Loucy (cell line): ENCODE measurements at regions not wholly inside any gene's neighbourhood (a gene's known extent, or its start where the extent isn't known, plus 50 kb on each side); places are given as distances from the start of the nearest gene placed in this dataset.

Source experiments
- H2AFZ ChIP-seq: fragments of 200-600 bp; sonication (generic); 2 replicates; pipeline ENCODE4 v1.6.0; 2016; ENCODE audit warnings: antibody characterized with exemption, mild to moderate bottlenecking, low read length, moderate library complexity
- H3F3A ChIP-seq: fragments of 200-600 bp; 2 replicates; pipeline ENCODE4 v1.6.0; 2016; ENCODE audit warnings: antibody characterized with exemption, low read depth, mild to moderate bottlenecking
- H3K27me3 ChIP-seq: fragments of 200-600 bp; sonication (generic); 2 replicates; pipeline ENCODE4 v1.6.1; 2014; ENCODE audit warnings: low read length, mild to moderate bottlenecking; ENCODE audit not compliant: insufficient read depth, poor library complexity, severe bottlenecking
- H3K36me3 ChIP-seq: fragments of 200-600 bp; sonication (generic); 2 replicates; pipeline ENCODE4 v1.6.1; 2016; ENCODE audit warnings: low read length; ENCODE audit not compliant: insufficient read depth
- H3K4me1 ChIP-seq: fragments of 200-600 bp; sonication (generic); 2 replicates; pipeline ENCODE4 v1.5.1; 2014; ENCODE audit warnings: low read length, mild to moderate bottlenecking; ENCODE audit not compliant: insufficient read depth, poor library complexity, severe bottlenecking
- H3K4me2 ChIP-seq: fragments of 200-600 bp; sonication (generic); 2 replicates; pipeline ENCODE4 v1.6.0; 2014; ENCODE audit warnings: antibody characterized with exemption, low read length, low read depth, mild to moderate bottlenecking; ENCODE audit not compliant: poor library complexity, severe bottlenecking
- H3K4me3 ChIP-seq: fragments of 200-600 bp; sonication (generic); 2 replicates; pipeline ENCODE4 v1.5.1; 2014; ENCODE audit warnings: low read length, mild to moderate bottlenecking, mixed read lengths; ENCODE audit not compliant: poor library complexity, severe bottlenecking
- H3K79me2 ChIP-seq: fragments of 200-600 bp; sonication (generic); 2 replicates; pipeline ENCODE4 v1.6.1; 2014; ENCODE audit warnings: low read length; ENCODE audit not compliant: insufficient read depth
- H3K9ac ChIP-seq: fragments of 200-600 bp; sonication (generic); 2 replicates; pipeline ENCODE4 v1.6.0; 2014; ENCODE audit warnings: mild to moderate bottlenecking, low read depth, low read length, moderate library complexity; ENCODE audit not compliant: poor library complexity, severe bottlenecking
- H3K9me2 ChIP-seq: fragments of 200-600 bp; sonication (generic); replicated peaks from 2 replicates; pipeline ENCODE4 v1.6.1; 2016; ENCODE audit warnings: low read depth, low read length, mixed read lengths
- H3K9me3 ChIP-seq: fragments of 200-600 bp; sonication (generic); 2 replicates; pipeline ENCODE4 v1.6.1; 2014; ENCODE audit warnings: mild to moderate bottlenecking, antibody characterized with exemption, low read length, low read depth; ENCODE audit not compliant: insufficient read depth
- H4K20me1 ChIP-seq: fragments of 200-600 bp; sonication (generic); 2 replicates; pipeline ENCODE4 v1.6.0; 2014; ENCODE audit warnings: antibody characterized with exemption, low read length, mild to moderate bottlenecking; ENCODE audit not compliant: insufficient read depth, poor library complexity, severe bottlenecking
- CTCF ChIP-seq: fragments of 200-600 bp; sonication (generic); conservative IDR thresholded peaks from 2 replicates; pipeline ENCODE4 v1.5.1; 2014; ENCODE audit warnings: mild to moderate bottlenecking, antibody characterized with exemption, low read length
- EZH2phosphoT487 ChIP-seq: fragments of 200-600 bp; IDR thresholded peaks from 2 replicates; pipeline ENCODE4 v1.6.1; 2018; ENCODE audit warnings: antibody characterized with exemption, mild to moderate bottlenecking, moderate library complexity, borderline replicate concordance

DNA sequence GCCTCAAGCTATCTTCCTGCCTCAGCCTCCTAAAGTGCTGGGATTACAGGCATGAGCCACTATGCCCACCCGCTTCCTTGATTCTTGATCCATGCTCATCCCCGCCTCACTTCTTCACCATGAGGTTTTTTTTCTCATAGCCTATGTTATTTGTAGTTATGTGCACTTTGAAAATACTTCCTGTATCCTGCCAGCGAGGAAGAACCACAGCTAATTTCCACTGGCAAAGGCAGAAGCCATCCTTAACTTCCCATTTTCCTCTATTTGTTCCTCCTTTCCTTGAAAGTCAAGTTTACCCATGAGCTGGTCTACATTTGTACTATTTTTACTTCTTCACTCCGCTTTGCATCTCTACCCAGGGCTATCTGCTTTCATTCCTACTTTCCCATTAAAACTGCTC lies 189.7 kb upstream of the ZFHX3 start:
- Histone ChIP-seq H3K4me1 (peaks cover 5% of the 10 kb centered on the region), H4K20me1 (no peaks in the 10 kb centered on the region), H3K27me3 (no peaks in the 10 kb centered on the region), H2AFZ (no peak overlapping the region), H3K9ac (no peak overlapping the region), H3F3A (no peaks in the 10 kb centered on the region), H3K9me3 (no peaks in the 10 kb centered on the region), H3K79me2 (no peaks in the 10 kb centered on the region), H3K9me2 (no peaks in the 10 kb centered on the region), H3K36me3 (no peaks in the 10 kb centered on the region), H3K4me2 (no peak overlapping the region), H3K4me3 (no peak overlapping the region)
- no peak for TF ChIP-seq EZH2phosphoT487
- no peak for TF ChIP-seq CTCF

DNA sequence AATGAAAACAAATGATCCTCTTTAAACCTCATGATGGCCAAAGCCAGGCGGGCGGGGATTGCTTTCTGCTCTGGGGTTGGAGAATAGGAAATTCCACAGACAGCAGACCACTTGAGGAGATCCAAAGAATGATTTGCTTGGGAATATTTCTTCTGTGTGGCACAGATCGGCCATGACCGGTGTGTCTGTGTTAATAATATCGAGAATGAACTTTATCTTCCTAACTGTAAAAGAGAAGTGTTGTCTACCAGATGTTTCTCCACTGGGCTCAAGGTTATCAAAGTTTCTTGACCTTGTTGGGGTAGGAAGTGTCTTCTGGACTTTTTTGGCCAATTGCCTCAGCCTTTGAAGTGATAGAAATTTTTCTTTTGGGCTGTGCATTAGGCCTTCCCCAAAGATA lies 186.6 kb upstream of the ZFHX3 start:
- H3K4me3 ChIP-seq: no peak overlapping the region
- H3K27me3 ChIP-seq: no peaks in the 10 kb centered on the region
- peaks cover 5% of the 10 kb centered on the region for H3K4me1 ChIP-seq
- no peak overlapping the region for H3K4me2 ChIP-seq
- no peak for TF ChIP-seq EZH2phosphoT487
- no peak for TF ChIP-seq CTCF
- no peak overlapping the region for H2AFZ ChIP-seq
- no peaks in the 10 kb centered on the region for H3F3A ChIP-seq
- H3K9me2 ChIP-seq: no peaks in the 10 kb centered on the region
- no peaks in the 10 kb centered on the region for H4K20me1 ChIP-seq
- no peaks in the 10 kb centered on the region for H3K79me2 ChIP-seq
- H3K9ac ChIP-seq: no peak overlapping the region
- H3K36me3 ChIP-seq: no peaks in the 10 kb centered on the region
- H3K9me3 ChIP-seq: no peaks in the 10 kb centered on the region

- no peaks in the 10 kb centered on the region for H3K9me3 ChIP-seq
- H3K79me2 ChIP-seq: no peaks in the 10 kb centered on the region
- no peak overlapping the region for H3K4me3 ChIP-seq
- no peaks in the 10 kb centered on the region for H3F3A ChIP-seq
- H4K20me1 ChIP-seq: no peaks in the 10 kb centered on the region
- no peaks in the 10 kb centered on the region for H3K9me2 ChIP-seq
- H3K4me2 ChIP-seq: no peak overlapping the region
- TF ChIP-seq EZH2phosphoT487 (no peak), CTCF (no peak)
- H3K4me1 ChIP-seq: peaks cover 5% of the 10 kb centered on the region
- no peaks in the 10 kb centered on the region for H3K27me3 ChIP-seq
- H3K36me3 ChIP-seq: no peaks in the 10 kb centered on the region
- H3K9ac ChIP-seq: no peak overlapping the region
- no peak overlapping the region for H2AFZ ChIP-seq
Measured at GRCh38 chr16:73233846-73234424, 186.0 kb upstream of the ZFHX3 start.
